SU-DHL-6 (cell line): ENCODE measurements at regions not wholly inside any gene's neighbourhood (a gene's known extent, or its start where the extent isn't known, plus 50 kb on each side); places are given as distances from the start of the nearest gene placed in this dataset.

Source experiments
- H2AFZ ChIP-seq: fragments of 200-600 bp; sonication (generic); 2 replicates; pipeline ENCODE4 v1.6.1; 2014; ENCODE audit warnings: low read depth, mild to moderate bottlenecking, moderate library complexity, mixed read lengths, antibody characterized with exemption, low read length; ENCODE audit not compliant: severe bottlenecking
- H3F3A ChIP-seq: fragments of 200-600 bp; shearing (Covaris generic); 2 replicates; pipeline ENCODE4 v1.6.0; 2016; ENCODE audit warnings: antibody characterized with exemption, mild to moderate bottlenecking; ENCODE audit not compliant: insufficient read depth
- H3K27ac ChIP-seq: fragments of 200-600 bp; sonication (generic); 2 replicates; pipeline ENCODE4 v1.5.1; 2016; ENCODE audit warnings: low read depth, mild to moderate bottlenecking, low read length, moderate library complexity, mixed read lengths
- H3K27me3 ChIP-seq: fragments of 200-600 bp; sonication (generic), shearing (Covaris generic); 2 replicates; pipeline ENCODE4 v1.6.0; 2014; ENCODE audit warnings: mild to moderate bottlenecking, low read length
- H3K36me3 ChIP-seq: fragments of 200-600 bp; sonication (generic); 2 replicates; pipeline ENCODE4 v1.6.1; 2014; ENCODE audit warnings: mild to moderate bottlenecking, low read length, mixed read lengths
- H3K4me2 ChIP-seq: fragments of 300-600, 200-600 bp; shearing (Covaris generic), sonication (generic); 2 replicates; pipeline ENCODE4 v1.6.0; 2014; ENCODE audit warnings: low read length, low read depth, mild to moderate bottlenecking; ENCODE audit not compliant: poor library complexity, severe bottlenecking
- H3K4me3 ChIP-seq: fragments of 200-600 bp; sonication (generic); 2 replicates; pipeline ENCODE4 v1.5.1; 2014; ENCODE audit warnings: antibody characterized with exemption, low read length, mild to moderate bottlenecking, mixed read lengths; ENCODE audit not compliant: insufficient read depth, poor library complexity, severe bottlenecking
- H3K79me2 ChIP-seq: fragments of 200-600 bp; sonication (generic); 2 replicates; pipeline ENCODE4 v1.6.1; 2014; ENCODE audit warnings: mild to moderate bottlenecking, low read length, moderate library complexity; ENCODE audit not compliant: insufficient read depth
- H3K9ac ChIP-seq: fragments of 200-600 bp; sonication (generic); 2 replicates; pipeline ENCODE4 v1.7.0; 2014; ENCODE audit warnings: mild to moderate bottlenecking, low read length
- H3K9me2 ChIP-seq: fragments of 200-600 bp; sonication (generic); replicated peaks from 2 replicates; pipeline ENCODE4 v1.6.1; 2014; ENCODE audit warnings: low read length; ENCODE audit not compliant: insufficient read depth
- H3K9me3 ChIP-seq: fragments of 200-600 bp; sonication (generic); 2 replicates; pipeline ENCODE4 v1.6.1; 2014; ENCODE audit warnings: low read length, mixed read lengths; ENCODE audit not compliant: insufficient read depth
- H4K20me1 ChIP-seq: fragments of 200-600 bp; sonication (generic); 2 replicates; pipeline ENCODE4 v1.6.1; 2014; ENCODE audit warnings: low read depth, mild to moderate bottlenecking, antibody characterized with exemption, low read length, moderate library complexity, mixed read lengths
- EZH2phosphoT487 ChIP-seq: fragments of 200-600 bp; sonication (generic), shearing (Covaris generic); conservative IDR thresholded peaks from 2 replicates; pipeline ENCODE4 v1.6.1; 2018; ENCODE audit warnings: mild to moderate bottlenecking, antibody characterized with exemption, low read length, moderate library complexity, mixed read lengths
- TF ChIP-seq, protein P1 (sequence below): fragments of 200-600 bp; sonication (generic); IDR thresholded peaks from one replicate; pipeline ENCODE4 v1.5.1; 2017; ENCODE audit warnings: antibody characterized with exemption, mild to moderate bottlenecking, low read length, moderate library complexity; ENCODE audit not compliant: insufficient read depth, poor library complexity, severe bottlenecking

DNA sequence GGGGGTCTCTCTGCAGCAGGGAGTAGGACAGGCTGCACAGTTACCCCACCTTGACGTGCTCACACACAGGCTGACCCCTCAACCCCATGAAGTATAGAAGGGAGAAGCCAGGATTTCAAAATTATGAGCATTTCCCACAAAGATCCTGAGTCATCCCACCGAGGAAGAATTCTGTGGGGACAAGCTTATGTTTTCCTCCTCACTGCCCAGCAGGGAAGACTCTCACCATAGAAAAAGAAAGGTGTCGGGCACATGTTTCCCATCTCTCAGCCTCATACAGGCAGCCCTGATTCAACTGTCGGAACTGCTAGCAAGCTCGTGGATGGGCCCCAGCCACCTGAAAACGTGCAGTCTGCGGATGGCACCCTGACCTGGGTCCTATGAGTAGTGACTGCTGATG is 499.7 kb upstream of the MKI67 start:
- no peak overlapping the region for H3K27ac ChIP-seq
- H3K4me2 ChIP-seq: no peak overlapping the region
- H3K27me3 ChIP-seq: no peaks in the 10 kb centered on the region
- TF ChIP-seq, protein P1, sequence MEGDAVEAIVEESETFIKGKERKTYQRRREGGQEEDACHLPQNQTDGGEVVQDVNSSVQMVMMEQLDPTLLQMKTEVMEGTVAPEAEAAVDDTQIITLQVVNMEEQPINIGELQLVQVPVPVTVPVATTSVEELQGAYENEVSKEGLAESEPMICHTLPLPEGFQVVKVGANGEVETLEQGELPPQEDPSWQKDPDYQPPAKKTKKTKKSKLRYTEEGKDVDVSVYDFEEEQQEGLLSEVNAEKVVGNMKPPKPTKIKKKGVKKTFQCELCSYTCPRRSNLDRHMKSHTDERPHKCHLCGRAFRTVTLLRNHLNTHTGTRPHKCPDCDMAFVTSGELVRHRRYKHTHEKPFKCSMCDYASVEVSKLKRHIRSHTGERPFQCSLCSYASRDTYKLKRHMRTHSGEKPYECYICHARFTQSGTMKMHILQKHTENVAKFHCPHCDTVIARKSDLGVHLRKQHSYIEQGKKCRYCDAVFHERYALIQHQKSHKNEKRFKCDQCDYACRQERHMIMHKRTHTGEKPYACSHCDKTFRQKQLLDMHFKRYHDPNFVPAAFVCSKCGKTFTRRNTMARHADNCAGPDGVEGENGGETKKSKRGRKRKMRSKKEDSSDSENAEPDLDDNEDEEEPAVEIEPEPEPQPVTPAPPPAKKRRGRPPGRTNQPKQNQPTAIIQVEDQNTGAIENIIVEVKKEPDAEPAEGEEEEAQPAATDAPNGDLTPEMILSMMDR: no peak
- no peak for TF ChIP-seq EZH2phosphoT487
- H3K4me3 ChIP-seq: no peak overlapping the region
- H4K20me1 ChIP-seq: no peaks in the 10 kb centered on the region
- no peaks in the 10 kb centered on the region for H3K9me3 ChIP-seq
- no peak overlapping the region for H2AFZ ChIP-seq
- no peak overlapping the region for H3K9ac ChIP-seq
- H3K9me2 ChIP-seq: no peaks in the 10 kb centered on the region
- no peaks in the 10 kb centered on the region for H3F3A ChIP-seq
- no peaks in the 10 kb centered on the region for H3K36me3 ChIP-seq
- H3K79me2 ChIP-seq: no peaks in the 10 kb centered on the region

DNA sequence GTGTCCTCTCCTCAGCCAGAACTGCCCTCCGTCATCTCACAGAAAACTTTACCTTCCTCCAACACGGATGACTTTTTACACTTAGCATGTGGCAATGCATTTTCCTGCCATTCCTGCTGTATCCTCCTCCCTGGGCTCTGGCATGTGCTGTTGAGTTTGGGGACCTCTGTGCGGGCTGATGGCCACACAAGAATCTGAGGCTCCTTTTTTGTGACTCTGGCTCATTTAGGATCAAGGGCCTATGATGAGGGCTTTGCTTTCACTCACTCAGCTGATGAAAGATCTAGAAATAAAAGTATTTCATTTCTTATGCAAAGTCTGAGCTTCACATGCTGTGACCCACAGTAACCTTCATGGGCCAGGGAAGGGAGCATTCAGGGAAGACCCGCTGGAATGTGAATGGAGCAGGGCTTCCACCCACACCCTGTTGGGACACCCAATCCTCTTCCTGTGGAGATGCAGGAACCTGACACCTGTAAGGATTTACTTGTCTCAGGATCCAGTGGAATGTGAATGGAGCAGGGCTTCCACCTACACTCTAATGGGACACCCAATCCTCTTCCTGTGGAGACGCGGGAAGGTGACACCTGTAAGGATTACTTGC is 500.3 kb upstream of the MKI67 start:
- H3F3A ChIP-seq: no peaks in the 10 kb centered on the region
- no peak overlapping the region for H3K9ac ChIP-seq
- no peaks in the 10 kb centered on the region for H3K9me3 ChIP-seq
- H3K9me2 ChIP-seq: no peaks in the 10 kb centered on the region
- H3K27me3 ChIP-seq: no peaks in the 10 kb centered on the region
- H3K36me3 ChIP-seq: no peaks in the 10 kb centered on the region
- H3K79me2 ChIP-seq: no peaks in the 10 kb centered on the region
- H3K4me3 ChIP-seq: no peak overlapping the region
- H2AFZ ChIP-seq: no peak overlapping the region
- TF ChIP-seq, protein P1: no peak
- no peak for TF ChIP-seq EZH2phosphoT487
- H4K20me1 ChIP-seq: no peaks in the 10 kb centered on the region
- no peak overlapping the region for H3K4me2 ChIP-seq
- H3K27ac ChIP-seq: no peak overlapping the region

DNA sequence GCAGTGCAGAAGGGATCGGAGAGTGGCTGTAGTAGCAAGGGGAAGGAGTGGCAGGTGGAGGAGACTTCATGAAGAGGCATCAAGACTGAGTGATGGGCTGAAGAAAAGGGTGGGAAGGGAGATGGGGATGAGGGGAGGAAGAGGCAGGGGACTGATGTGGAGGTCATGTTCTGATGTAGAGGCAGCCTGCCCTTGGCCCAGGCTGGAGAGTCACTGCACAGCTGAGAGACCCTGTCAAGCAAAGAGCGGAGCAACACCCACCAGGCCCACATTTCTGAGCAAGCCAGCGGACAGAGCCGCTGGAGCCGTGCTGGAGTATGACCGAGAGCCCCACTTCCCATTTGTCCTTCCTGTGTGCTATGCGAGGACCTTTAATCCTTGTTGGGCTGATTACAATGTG is 501.6 kb upstream of the MKI67 start:
- no peaks in the 10 kb centered on the region for H3K27me3 ChIP-seq

More for the DNA sequence above, 501.6 kb upstream of the MKI67 start:
- no peaks in the 10 kb centered on the region for H3K9me3 ChIP-seq
- H3K36me3 ChIP-seq: no peaks in the 10 kb centered on the region
- H2AFZ ChIP-seq: no peak overlapping the region
- no peak overlapping the region for H3K27ac ChIP-seq
- H3K4me3 ChIP-seq: no peak overlapping the region
- H3K9ac ChIP-seq: no peak overlapping the region
- no peaks in the 10 kb centered on the region for H3K9me2 ChIP-seq
- no peaks in the 10 kb centered on the region for H4K20me1 ChIP-seq
- H3K4me2 ChIP-seq: no peak overlapping the region
- no peaks in the 10 kb centered on the region for H3F3A ChIP-seq
- TF ChIP-seq, protein P1: no peak
- no peak for TF ChIP-seq EZH2phosphoT487
- H3K79me2 ChIP-seq: no peaks in the 10 kb centered on the region
